Osteocyte (in vitro differentiated cells): ENCODE measurements at regions not wholly inside any gene's neighbourhood (a gene's known extent, or its start where the extent isn't known, plus 50 kb on each side); places are given as distances from the start of the nearest gene placed in this dataset.
"Not testable (repeated sequence)": the region's sequence is repeated elsewhere in the genome, so short reads cannot be mapped to it uniquely, and the experiment has no call there.

ENCODE experiments used
- DNase-seq: peaks from one replicate; pipeline ENCODE4 v3.0.0; 2021; ENCODE audit warnings: mixed read lengths; ENCODE audit not compliant: unreplicated experiment; ENCODE audit errors: extremely low spot score
- H3K27ac Mint-ChIP-seq: one replicate; pipeline ENCODE4 v1.8.0; 2021; ENCODE audit warnings: mild to moderate bottlenecking, mixed read lengths; ENCODE audit not compliant: unreplicated experiment
- H3K27me3 Mint-ChIP-seq: one replicate; pipeline ENCODE4 v1.8.0; 2021; ENCODE audit warnings: mixed read lengths; ENCODE audit not compliant: unreplicated experiment
- H3K36me3 Mint-ChIP-seq: one replicate; pipeline ENCODE4 v1.8.0; 2021; ENCODE audit warnings: mixed read lengths; ENCODE audit not compliant: unreplicated experiment
- H3K4me1 Mint-ChIP-seq: one replicate; pipeline ENCODE4 v1.8.0; 2021; ENCODE audit warnings: mixed read lengths; ENCODE audit not compliant: unreplicated experiment
- H3K4me3 Mint-ChIP-seq: one replicate; pipeline ENCODE4 v1.8.0; 2021; ENCODE audit warnings: mild to moderate bottlenecking, moderate library complexity, mixed read lengths; ENCODE audit not compliant: unreplicated experiment
- H3K9me3 Mint-ChIP-seq: one replicate; pipeline ENCODE4 v1.8.0; 2021; ENCODE audit warnings: mixed read lengths; ENCODE audit not compliant: unreplicated experiment
- TF ChIP-seq, protein P1 (sequence below): fragments of 200-600 bp; sonication (generic); IDR thresholded peaks from 2 replicates; pipeline ENCODE4 v1.5.0; 2021; ENCODE audit warnings: antibody characterized with exemption, mild to moderate bottlenecking, moderate library complexity

- no peaks in the 10 kb centered on the region for H3K4me1 Mint-ChIP-seq
- no peaks in the 10 kb centered on the region for H3K27me3 Mint-ChIP-seq
- H3K36me3 Mint-ChIP-seq: no peaks in the 10 kb centered on the region
- no peak for DNase-seq
- no peak overlapping the region for H3K4me3 Mint-ChIP-seq
- peaks cover 8% of the 10 kb centered on the region for H3K9me3 Mint-ChIP-seq
- H3K27ac Mint-ChIP-seq: no peak overlapping the region
- TF ChIP-seq, protein P1, sequence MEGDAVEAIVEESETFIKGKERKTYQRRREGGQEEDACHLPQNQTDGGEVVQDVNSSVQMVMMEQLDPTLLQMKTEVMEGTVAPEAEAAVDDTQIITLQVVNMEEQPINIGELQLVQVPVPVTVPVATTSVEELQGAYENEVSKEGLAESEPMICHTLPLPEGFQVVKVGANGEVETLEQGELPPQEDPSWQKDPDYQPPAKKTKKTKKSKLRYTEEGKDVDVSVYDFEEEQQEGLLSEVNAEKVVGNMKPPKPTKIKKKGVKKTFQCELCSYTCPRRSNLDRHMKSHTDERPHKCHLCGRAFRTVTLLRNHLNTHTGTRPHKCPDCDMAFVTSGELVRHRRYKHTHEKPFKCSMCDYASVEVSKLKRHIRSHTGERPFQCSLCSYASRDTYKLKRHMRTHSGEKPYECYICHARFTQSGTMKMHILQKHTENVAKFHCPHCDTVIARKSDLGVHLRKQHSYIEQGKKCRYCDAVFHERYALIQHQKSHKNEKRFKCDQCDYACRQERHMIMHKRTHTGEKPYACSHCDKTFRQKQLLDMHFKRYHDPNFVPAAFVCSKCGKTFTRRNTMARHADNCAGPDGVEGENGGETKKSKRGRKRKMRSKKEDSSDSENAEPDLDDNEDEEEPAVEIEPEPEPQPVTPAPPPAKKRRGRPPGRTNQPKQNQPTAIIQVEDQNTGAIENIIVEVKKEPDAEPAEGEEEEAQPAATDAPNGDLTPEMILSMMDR: no peak
These were observed 82.9 kb downstream of the HLX start for GRCh38 chr1:220962031-220962751.

- TF ChIP-seq, protein P1: no peak
- Mint-ChIP-seq H3K36me3 (no peaks in the 10 kb centered on the region), H3K9me3 (peaks cover 8% of the 10 kb centered on the region), H3K4me3 (no peak overlapping the region), H3K27me3 (no peaks in the 10 kb centered on the region), H3K27ac (no peak overlapping the region), H3K4me1 (no peaks in the 10 kb centered on the region)
- no peak for DNase-seq
These were observed 86.8 kb downstream of the HLX start for GRCh38 chr1:220966041-220966440.

DNA sequence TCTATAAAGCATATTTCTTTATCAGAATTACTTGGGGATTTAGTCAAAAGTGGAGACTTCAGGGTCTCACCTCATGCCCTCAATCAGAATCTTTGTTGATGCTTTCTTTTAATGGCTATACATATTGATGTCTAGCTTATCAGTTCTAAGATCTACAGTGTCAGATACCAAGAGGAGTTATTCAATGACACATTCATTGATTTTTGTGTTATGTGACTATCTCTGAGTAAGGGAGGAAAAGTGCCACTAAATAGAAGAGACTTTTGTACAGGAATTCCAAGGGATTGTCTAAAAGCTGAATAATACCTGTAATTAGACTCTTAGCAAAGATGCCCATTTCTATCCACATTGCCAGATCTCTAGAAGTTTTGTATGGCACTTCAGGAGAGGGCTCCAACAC, 87.2 kb downstream of the HLX start:
- H3K27ac Mint-ChIP-seq: no peak overlapping the region

DNA sequence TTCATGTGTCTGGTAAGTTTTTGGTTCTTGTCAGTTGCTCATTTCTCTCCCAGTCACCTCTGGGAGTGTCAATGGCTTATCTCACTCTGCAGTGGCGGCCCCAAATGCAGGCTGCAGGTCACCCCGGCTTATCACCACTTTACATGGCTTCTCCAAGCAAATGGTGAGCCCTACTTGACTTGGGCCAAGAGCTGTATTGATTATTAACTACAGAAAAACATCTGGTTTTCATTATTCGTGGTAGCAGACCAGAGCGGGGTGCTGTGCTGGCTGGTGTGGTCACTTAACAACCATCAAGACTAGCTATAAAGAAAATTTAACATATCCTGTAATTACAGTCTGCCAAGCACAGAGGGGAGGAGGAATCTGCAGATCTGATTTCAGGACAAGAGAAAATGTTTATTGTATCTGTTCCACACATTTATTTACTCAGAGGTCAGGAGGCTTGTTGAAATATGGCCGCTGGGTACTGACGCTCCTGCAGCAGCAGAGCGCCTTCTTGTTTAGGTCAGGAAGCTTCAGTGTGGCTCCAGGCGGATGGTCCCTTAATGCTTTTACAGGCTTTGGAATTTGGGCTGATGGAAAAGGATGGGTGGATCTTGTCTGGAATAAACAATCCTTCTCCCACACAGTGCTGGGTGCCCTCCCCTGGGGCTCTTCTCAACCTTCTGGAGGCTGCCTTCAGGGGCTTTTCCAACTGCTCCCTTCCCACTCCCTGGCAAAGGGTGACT, 87.8 kb downstream of the HLX start:
- H3K4me3 Mint-ChIP-seq: no peak overlapping the region
- H3K4me1 Mint-ChIP-seq: no peaks in the 10 kb centered on the region
- H3K9me3 Mint-ChIP-seq: peaks cover 8% of the 10 kb centered on the region
- no peak overlapping the region for H3K27ac Mint-ChIP-seq
- TF ChIP-seq, protein P1: no peak
- no peaks in the 10 kb centered on the region for H3K27me3 Mint-ChIP-seq
- no peak for DNase-seq
- H3K36me3 Mint-ChIP-seq: no peaks in the 10 kb centered on the region

More for the DNA sequence above, 87.2 kb downstream of the HLX start:
- H3K36me3 Mint-ChIP-seq: no peaks in the 10 kb centered on the region
- TF ChIP-seq, protein P1: no peak
- H3K27me3 Mint-ChIP-seq: no peaks in the 10 kb centered on the region
- DNase-seq: no peak
- H3K4me3 Mint-ChIP-seq: no peak overlapping the region
- no peaks in the 10 kb centered on the region for H3K4me1 Mint-ChIP-seq
- peaks cover 8% of the 10 kb centered on the region for H3K9me3 Mint-ChIP-seq

- DNase-seq: no peak
- no peaks in the 10 kb centered on the region for H3K36me3 Mint-ChIP-seq
- TF ChIP-seq, protein P1: no peak
- H3K9me3 Mint-ChIP-seq: peaks cover 8% of the 10 kb centered on the region
- H3K4me1 Mint-ChIP-seq: no peaks in the 10 kb centered on the region
- H3K27ac Mint-ChIP-seq: no peak overlapping the region
- H3K4me3 Mint-ChIP-seq: no peak overlapping the region
- H3K27me3 Mint-ChIP-seq: no peaks in the 10 kb centered on the region
These were observed 88.7 kb downstream of the HLX start for GRCh38 chr1:220967911-220968310.

DNA sequence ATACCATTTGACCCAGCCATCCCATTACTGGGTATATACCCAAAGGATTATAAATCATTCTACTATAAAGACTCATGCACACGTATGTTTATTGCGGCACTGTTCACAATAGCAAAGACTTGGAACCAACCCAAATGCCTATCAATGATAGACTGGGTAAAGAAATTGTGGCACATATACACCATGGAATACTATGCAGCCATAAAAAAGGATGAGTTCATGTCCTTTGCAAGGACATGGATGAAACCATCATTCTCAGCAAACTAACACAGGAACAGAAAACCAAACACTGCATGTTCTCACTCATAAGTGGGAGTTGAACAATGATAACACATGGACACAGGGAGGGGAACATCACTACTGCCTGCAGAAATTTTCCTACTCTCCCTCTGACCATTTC, 90.0 kb downstream of the HLX start:
- H3K9me3 Mint-ChIP-seq, H3K27me3 Mint-ChIP-seq, H3K4me1 Mint-ChIP-seq, H3K36me3 Mint-ChIP-seq, DNase-seq, H3K27ac Mint-ChIP-seq, H3K4me3 Mint-ChIP-seq: not testable (repeated sequence)
